Mesothelial cell of epicardium (in vitro differentiated cells): ENCODE measurements at regions not wholly inside any gene's neighbourhood (a gene's known extent, or its start where the extent isn't known, plus 50 kb on each side); places are given as distances from the start of the nearest gene placed in this dataset.

Experiments used
- DNase-seq, 2 experiments: peaks; one replicate each; pipeline ENCODE4 v3.0.0; 2021; ENCODE audit warnings: low spot score in 2 of 2; ENCODE audit not compliant: unreplicated experiment in 2 of 2
- H3K27ac Mint-ChIP-seq: 2 replicates; pipeline ENCODE4 v1.8.0; 2021; ENCODE audit warnings: mixed read lengths
- H3K27me3 Mint-ChIP-seq: 2 replicates; pipeline ENCODE4 v1.8.0; 2021; ENCODE audit warnings: low read depth, mixed read lengths
- H3K36me3 Mint-ChIP-seq: 2 replicates; pipeline ENCODE4 v1.8.0; 2021; ENCODE audit warnings: mixed read lengths
- H3K4me1 Mint-ChIP-seq: 2 replicates; pipeline ENCODE4 v1.8.0; 2021; ENCODE audit warnings: mixed read lengths
- H3K4me3 Mint-ChIP-seq: 2 replicates; pipeline ENCODE4 v1.8.0; 2021; ENCODE audit warnings: mild to moderate bottlenecking, moderate library complexity, mixed read lengths
- H3K9me3 Mint-ChIP-seq: 2 replicates; pipeline ENCODE4 v1.8.0; 2021; ENCODE audit warnings: mixed read lengths
- TF ChIP-seq, protein P1 (sequence below): fragments of 200-600 bp; sonication (generic); IDR thresholded peaks from one replicate; pipeline ENCODE4 v1.5.0; 2021; ENCODE audit warnings: antibody characterized with exemption; ENCODE audit not compliant: unreplicated experiment

DNA sequence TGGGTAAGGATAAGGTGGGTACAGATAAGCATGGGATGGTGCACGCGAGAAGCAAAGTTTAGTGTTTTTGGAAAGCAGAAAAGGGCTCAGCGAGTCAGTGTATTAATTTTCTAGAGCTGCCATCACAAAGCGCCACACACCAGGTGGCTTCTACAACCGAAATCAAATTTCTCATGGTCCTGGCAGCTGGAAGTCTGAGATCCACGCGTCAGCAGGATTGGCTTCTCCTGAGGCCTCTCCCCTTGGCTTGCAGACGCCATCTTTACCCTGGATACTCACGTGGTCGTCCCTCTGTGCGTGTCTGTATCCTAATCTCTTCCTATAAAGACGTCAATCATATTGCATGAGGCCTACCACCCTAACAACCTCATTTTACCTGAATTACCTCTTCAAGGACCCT lies 51.5 kb upstream of the USP29 start:
- no peak for DNase-seq
- peaks cover 48% of the 10 kb centered on the region for H3K9me3 Mint-ChIP-seq
- TF ChIP-seq, protein P1, sequence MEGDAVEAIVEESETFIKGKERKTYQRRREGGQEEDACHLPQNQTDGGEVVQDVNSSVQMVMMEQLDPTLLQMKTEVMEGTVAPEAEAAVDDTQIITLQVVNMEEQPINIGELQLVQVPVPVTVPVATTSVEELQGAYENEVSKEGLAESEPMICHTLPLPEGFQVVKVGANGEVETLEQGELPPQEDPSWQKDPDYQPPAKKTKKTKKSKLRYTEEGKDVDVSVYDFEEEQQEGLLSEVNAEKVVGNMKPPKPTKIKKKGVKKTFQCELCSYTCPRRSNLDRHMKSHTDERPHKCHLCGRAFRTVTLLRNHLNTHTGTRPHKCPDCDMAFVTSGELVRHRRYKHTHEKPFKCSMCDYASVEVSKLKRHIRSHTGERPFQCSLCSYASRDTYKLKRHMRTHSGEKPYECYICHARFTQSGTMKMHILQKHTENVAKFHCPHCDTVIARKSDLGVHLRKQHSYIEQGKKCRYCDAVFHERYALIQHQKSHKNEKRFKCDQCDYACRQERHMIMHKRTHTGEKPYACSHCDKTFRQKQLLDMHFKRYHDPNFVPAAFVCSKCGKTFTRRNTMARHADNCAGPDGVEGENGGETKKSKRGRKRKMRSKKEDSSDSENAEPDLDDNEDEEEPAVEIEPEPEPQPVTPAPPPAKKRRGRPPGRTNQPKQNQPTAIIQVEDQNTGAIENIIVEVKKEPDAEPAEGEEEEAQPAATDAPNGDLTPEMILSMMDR: no peak
- H3K4me1 Mint-ChIP-seq: no peaks in the 10 kb centered on the region
- no peak overlapping the region for H3K4me3 Mint-ChIP-seq
- H3K36me3 Mint-ChIP-seq: peaks cover 6% of the 10 kb centered on the region
- no peaks in the 10 kb centered on the region for H3K27me3 Mint-ChIP-seq
- H3K27ac Mint-ChIP-seq: no peak overlapping the region

- TF ChIP-seq, protein P1: no peak
- no peak for DNase-seq
- Mint-ChIP-seq H3K27ac (no peak overlapping the region), H3K4me1 (no peaks in the 10 kb centered on the region), H3K4me3 (no peak overlapping the region), H3K36me3 (peaks cover 4% of the 10 kb centered on the region), H3K27me3 (no peaks in the 10 kb centered on the region), H3K9me3 (peaks cover 44% of the 10 kb centered on the region)
Measured at GRCh38 chr19:57068921-57069697, 50.7 kb upstream of the USP29 start.
